Psoas muscle (tissue), 7 donors: ENCODE measurements at regions not wholly inside any gene's neighbourhood (a gene's known extent, or its start where the extent isn't known, plus 50 kb on each side); places are given as distances from the start of the nearest gene placed in this dataset.

Experiments
- ATAC-seq, 4 donors: fragments of 200-7000 bp; cut with Tn5 transposase; one replicate each; pipeline ENCODE4 v1.9.1; 2020; ENCODE audit warnings: moderate library complexity in 3 of 4, mild to moderate bottlenecking in 2 of 4
- DNase-seq, 2 donors: peaks; one replicate each; pipeline ENCODE4 v3.0.0-alpha.2; 2020
- H3K27ac ChIP-seq: fragments of 200-600 bp; one replicate; pipeline ENCODE4 v1.8.0; 2022
- H3K27me3 ChIP-seq, 3 donors: fragments of 200-600 bp in 1 of 3; one replicate each; pipeline versions ENCODE4 v1.6.1 to v1.8.0; 2013 to 2022; ENCODE audit warnings: low read length in 2 of 3, mild to moderate bottlenecking in 2 of 3, moderate library complexity in 1 of 3; ENCODE audit not compliant: insufficient read depth in 3 of 3
- H3K36me3 ChIP-seq, 2 donors: fragments of 200-600 bp in 1 of 2; one replicate each; pipeline versions ENCODE4 v1.6.1 to v1.8.0; 2013 to 2022; ENCODE audit warnings: low read depth in 1 of 2, mild to moderate bottlenecking in 1 of 2, moderate library complexity in 1 of 2; ENCODE audit not compliant: insufficient read depth in 1 of 2
- H3K4me1 ChIP-seq: fragments of 200-600 bp; one replicate; pipeline ENCODE4 v1.8.0; 2022
- H3K4me3 ChIP-seq: fragments of 200-600 bp; one replicate; pipeline ENCODE4 v1.8.0; 2022; ENCODE audit warnings: mild to moderate bottlenecking
- H3K9me3 ChIP-seq: fragments of 200-600 bp; one replicate; pipeline ENCODE4 v1.8.0; 2022
- WGBS, 3 donors: extraction: QIAGEN DNeasy Blood & Tissue Kit; methylation state at CpG; one replicate each; pipeline versions ENCODE4 v1.1.6 to v1.1.7; 2013; 5-methylcytosine and 5-hydroxymethylcytosine counted together
- intact Hi-C, 2 donors: fragments of 100-400 bp; cut with DNase I; formaldehyde crosslinking; loops; one replicate each; pipeline versions ENCODE4 v1.11.0 to v1.14.2; 2022
- TF ChIP-seq, protein P1 (sequence below): fragments of 200-600 bp; IDR thresholded peaks from one replicate; pipeline ENCODE4 v1.8.0; 2022; ENCODE audit warnings: antibody characterized with exemption
- donor health status: healthy with polysubstance abuse.
- donor health status: DM: no; HTN: no; CAD: no; lungs with moderate emphysema.
- donor health status: Bipolar disorder and iron deficiency.
- donor health status: healthy.
- donor health status: DM: yes; HTN: yes; CAD: no.
- donor health status: DM: no; HTN: no; CAD: no.
- donor health status: DM: yes; HTN: yes; CAD: no.

DNA sequence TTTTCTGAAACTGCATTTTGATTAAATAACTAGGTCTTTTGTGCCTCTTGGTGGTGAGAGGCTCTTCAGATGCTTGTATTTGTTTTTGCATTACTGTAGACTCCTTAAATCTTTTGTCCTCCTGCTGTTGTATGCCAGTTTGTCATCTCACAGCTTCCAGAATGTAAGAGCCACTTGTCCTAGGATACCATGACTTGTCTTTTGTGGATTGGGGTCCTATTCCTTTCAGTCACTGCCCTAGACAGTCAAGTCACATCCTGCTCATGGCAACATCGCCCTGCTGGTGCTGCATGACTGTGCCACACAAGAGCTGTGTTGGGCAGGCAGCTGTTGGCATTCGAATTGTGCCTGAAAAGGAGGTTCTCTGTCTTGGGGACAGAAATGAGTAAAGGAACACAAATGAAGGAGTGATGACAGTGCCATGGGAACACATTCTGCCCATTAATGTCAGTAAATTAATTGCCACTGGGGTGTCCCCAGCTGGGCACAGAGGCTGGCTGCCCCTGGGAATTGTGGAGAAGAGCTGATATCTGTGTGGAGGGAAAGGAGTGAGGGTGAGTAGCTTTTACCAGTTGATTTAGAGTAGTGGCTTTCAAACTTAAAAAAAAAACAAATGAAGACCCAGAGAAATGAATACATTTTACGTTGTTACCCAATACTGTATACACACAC, 140.3 kb downstream of the ARL6IP6 start:
- Histone ChIP-seq H3K36me3 (no peaks in the 10 kb centered on the region), H3K27ac (no peak overlapping the region), H3K4me1 (no peaks in the 10 kb centered on the region), H3K27me3 (no peaks in the 10 kb centered on the region), H3K9me3 (no peaks in the 10 kb centered on the region), H3K4me3 (no peak overlapping the region)
- no peak for ATAC-seq
- TF ChIP-seq, protein P1, sequence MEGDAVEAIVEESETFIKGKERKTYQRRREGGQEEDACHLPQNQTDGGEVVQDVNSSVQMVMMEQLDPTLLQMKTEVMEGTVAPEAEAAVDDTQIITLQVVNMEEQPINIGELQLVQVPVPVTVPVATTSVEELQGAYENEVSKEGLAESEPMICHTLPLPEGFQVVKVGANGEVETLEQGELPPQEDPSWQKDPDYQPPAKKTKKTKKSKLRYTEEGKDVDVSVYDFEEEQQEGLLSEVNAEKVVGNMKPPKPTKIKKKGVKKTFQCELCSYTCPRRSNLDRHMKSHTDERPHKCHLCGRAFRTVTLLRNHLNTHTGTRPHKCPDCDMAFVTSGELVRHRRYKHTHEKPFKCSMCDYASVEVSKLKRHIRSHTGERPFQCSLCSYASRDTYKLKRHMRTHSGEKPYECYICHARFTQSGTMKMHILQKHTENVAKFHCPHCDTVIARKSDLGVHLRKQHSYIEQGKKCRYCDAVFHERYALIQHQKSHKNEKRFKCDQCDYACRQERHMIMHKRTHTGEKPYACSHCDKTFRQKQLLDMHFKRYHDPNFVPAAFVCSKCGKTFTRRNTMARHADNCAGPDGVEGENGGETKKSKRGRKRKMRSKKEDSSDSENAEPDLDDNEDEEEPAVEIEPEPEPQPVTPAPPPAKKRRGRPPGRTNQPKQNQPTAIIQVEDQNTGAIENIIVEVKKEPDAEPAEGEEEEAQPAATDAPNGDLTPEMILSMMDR: no peak
- no peak for DNase-seq
- WGBS, 3 donors: 57 to 81% (median 67%) methylated on average over 3 of the region's 3 CpGs
- intact Hi-C loops: no loop called here

DNA sequence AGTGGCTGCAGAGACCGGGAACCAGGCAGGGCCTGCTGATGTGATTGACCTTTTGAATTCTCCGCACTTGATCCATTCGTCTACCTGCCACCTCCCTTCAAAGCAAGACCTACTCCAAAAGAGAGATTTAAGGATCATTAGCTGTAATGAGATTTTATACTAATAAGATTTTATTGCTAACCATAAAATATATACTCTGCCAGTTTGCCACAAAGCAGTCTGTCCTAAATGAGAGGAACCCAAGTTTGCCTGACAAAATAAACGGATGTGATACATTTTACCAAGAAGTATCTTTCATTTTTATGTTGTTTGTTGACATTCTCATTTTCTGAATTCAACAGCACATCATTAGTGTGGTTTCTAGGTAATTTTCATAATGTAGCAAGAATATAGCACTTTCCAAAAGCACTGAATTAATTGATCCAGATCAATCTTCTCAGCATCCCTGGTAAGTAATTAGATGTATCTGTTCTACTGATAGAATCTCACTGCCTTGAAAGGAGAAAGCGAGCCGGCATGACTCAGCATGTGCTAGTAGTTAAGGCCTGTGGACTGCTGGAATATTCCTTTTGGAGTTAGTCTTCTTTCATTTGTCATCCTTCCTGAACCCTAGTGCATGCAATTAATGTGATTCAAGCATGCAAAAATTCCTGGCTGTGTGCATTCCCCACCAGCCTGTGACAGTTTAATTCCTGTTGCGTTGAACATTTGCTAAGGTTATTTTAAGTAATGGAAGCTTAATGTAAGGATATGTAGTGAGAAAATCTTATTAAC, 128.5 kb downstream of the ARL6IP6 start:
- no peak for ATAC-seq
- peaks cover 0 to 2% (median 0%) of the 10 kb centered on the region in 3 donors for H3K27me3 ChIP-seq
- no peak overlapping the region for H3K4me3 ChIP-seq
- 57 to 63% (median 61%) methylated on average over 7 of the region's 7 CpGs for WGBS, 3 donors
- intact Hi-C loops: no loop called here
- no peaks in the 10 kb centered on the region for H3K9me3 ChIP-seq
- H3K27ac ChIP-seq: no peak overlapping the region
- no peak for DNase-seq
- no peaks in the 10 kb centered on the region for H3K36me3 ChIP-seq
- TF ChIP-seq, protein P1: no peak
- no peaks in the 10 kb centered on the region for H3K4me1 ChIP-seq

DNA sequence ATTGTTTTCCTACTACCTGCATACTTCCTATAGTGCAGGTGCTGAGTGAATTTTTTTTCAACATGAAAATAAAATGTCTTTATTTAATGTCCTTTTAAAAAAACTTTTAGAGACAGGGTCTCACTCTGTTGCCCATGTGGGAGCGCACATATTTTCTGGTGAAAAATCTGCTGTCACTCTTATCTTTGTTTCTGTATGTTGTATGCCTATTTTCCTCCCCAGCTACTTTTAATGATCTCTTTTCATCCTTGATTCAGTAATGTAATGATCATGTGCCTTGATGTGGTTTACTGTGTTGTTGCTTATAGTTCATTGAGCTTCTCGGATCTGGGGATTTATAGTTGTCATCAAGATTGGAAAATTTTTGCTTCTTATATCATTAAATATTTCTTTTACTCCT, 117.3 kb downstream of the ARL6IP6 start:
- H3K4me1 ChIP-seq: no peaks in the 10 kb centered on the region
- TF ChIP-seq, protein P1: no peak
- 88 to 92% (median 89%) methylated on average over 2 of the region's 2 CpGs for WGBS, 3 donors
- no peak overlapping the region for H3K4me3 ChIP-seq
- no peaks in the 10 kb centered on the region for H3K27me3 ChIP-seq
- H3K36me3 ChIP-seq: no peaks in the 10 kb centered on the region
- ATAC-seq (no peak), DNase-seq (no peak)
- intact Hi-C loops: no loop called here
- no peaks in the 10 kb centered on the region for H3K9me3 ChIP-seq
- no peak overlapping the region for H3K27ac ChIP-seq

DNA sequence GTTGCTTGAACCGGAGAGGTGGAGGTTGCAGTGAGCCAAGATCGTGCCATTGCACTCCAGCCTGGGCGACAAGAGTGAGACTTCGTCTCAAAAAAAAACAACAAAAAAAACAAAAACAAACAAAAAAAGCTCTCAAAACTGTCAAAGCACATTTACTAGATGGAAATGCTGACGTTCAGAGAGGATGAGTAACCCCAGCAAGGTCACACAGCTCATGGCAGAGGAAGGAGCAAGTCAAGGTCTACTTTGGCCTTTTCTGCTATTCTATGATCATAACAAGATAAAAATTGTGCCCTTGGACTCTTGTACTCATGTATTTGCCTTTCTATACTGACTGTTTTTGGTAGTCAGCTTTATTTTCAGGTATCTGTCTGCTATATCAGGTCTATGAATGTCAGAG, 109.5 kb downstream of the ARL6IP6 start:
- WGBS, 3 donors: 84 to 87% (median 85%) methylated on average over 5 of the region's 5 CpGs
- Histone ChIP-seq H3K9me3 (no peaks in the 10 kb centered on the region), H3K4me3 (no peak overlapping the region), H3K27me3 (no peaks in the 10 kb centered on the region), H3K4me1 (no peaks in the 10 kb centered on the region), H3K27ac (no peak overlapping the region), H3K36me3 (no peaks in the 10 kb centered on the region)
- ATAC-seq (no peak), DNase-seq (no peak)
- intact Hi-C loops: no loop called here
- TF ChIP-seq, protein P1: no peak
